Astrocyte of the spinal cord (primary cell): ENCODE measurements at regions not wholly inside any gene's neighbourhood (a gene's known extent, or its start where the extent isn't known, plus 50 kb on each side); places are given as distances from the start of the nearest gene placed in this dataset.

ENCODE experiments used
- DNase-seq: peaks from one replicate; pipeline ENCODE4 v3.0.0; 2011; ENCODE audit warnings: low read depth, low spot score
- H3K4me3 ChIP-seq: 2 replicates; pipeline ENCODE4 v1.5.1; 2011; ENCODE audit warnings: low read depth, mild to moderate bottlenecking, low read length, moderate library complexity
- CTCF ChIP-seq: IDR thresholded peaks from 2 replicates; pipeline ENCODE4 v1.5.1; 2012; ENCODE audit warnings: low read depth, mild to moderate bottlenecking, low read length, inconsistent platforms
- in situ Hi-C: cut with HindIII; loops from 2 replicates; pipeline ENCODE4 v1.10.0; 2017; ENCODE audit warnings: low sequenced_read_pairs

DNA sequence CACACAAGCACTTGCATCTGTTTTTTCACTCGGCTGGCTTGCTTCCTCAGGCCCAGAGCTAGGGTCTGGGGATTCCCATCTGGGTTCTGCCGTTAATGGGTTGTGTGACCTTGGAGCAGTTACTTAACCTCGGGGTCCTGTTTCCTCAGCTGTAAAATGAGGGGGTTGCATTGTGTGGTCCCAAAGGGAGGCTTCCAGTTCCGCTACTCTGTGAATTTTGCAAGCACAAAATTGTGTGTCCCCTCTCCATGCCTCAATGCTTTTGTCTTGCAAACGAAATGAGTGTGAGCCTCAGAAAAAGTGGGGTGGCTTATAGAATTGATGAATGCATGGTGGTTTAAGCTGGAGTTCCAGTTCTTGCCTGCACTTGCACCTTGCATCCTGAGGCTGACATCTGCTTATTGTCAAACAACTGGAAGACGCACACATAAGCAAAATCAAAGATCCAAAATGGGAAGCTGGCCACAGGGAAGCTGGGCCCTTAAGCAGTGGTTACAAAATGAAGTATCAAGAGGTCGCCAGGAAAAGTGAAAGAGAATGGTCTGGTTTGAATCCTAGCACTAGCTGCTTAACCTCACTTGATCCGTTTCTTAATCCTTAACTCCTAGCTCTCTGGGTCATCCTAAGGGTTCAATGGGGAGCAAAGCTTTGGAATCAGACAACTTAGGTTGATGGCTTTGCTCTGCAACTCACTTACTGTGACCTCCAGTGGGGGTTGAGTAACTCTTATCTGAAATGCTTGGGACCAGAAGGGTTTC, 490.6 kb downstream of the DHX35 start:
- in situ Hi-C loops, result no loop called here
- TF ChIP-seq CTCF, result no peak
- no peak overlapping the region for H3K4me3 ChIP-seq
- DNase-seq, result no peak

GRCh38 chr20:39451386-39451785, 489.2 kb downstream of the DHX35 start:
- TF ChIP-seq CTCF, result no peak
- in situ Hi-C loops, result no loop called here
- no peak for DNase-seq
- H3K4me3 ChIP-seq, result no peak overlapping the region

GRCh38 chr20:39446397-39446796, 484.3 kb downstream of the DHX35 start:
- no peak overlapping the region for H3K4me3 ChIP-seq
- in situ Hi-C loops, result no loop called here
- no peak for DNase-seq
- no peak for TF ChIP-seq CTCF

DNA sequence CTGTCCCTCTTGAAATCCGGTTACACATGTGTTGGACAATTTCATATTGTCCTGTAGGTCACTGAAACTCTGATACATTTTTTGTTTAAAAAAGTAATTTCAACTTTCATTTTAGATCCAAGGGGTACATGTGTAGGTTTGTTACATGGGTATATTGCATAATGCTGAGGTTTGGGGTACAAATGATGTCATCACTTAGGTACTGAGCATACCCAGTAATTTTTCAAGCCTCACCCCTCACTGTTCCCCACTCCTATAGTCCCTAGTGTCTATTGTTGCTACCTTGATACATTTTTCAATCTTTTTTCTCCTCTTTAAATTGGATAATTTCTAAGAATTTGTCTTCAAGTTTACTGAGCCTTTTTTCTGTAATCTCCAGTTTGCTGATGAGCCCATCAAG, 483.0 kb downstream of the DHX35 start:
- in situ Hi-C loops, result no loop called here
- TF ChIP-seq CTCF, result no peak
- DNase-seq, result no peak
- no peak overlapping the region for H3K4me3 ChIP-seq

DNA sequence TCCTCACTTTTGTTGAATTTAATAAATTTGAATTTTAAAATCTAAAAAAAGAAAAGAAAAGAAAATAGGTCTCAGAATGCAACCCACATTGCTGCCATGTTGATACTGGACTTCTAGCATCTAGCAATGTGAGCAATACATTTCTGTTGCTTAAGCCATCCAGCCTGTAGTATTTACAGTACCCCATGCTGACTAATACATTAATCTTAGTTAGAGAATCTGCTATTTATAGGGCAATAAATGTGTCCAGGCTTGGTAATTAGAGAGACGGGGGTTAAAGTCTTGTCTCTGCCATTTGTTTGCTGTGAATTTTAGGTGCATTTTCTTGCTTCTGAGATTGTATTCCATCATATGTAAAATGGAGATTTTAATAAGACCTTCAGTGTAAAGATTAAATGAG, 471.3 kb downstream of the DHX35 start:
- DNase-seq, result no peak
- in situ Hi-C loops, result no loop called here
- H3K4me3 ChIP-seq, result no peak overlapping the region
- no peak for TF ChIP-seq CTCF

- no peak for TF ChIP-seq CTCF
- in situ Hi-C loops, result no loop called here
- DNase-seq, result no peak
- no peak overlapping the region for H3K4me3 ChIP-seq
Observed at GRCh38 chr20:39431091-39431880, 469.1 kb downstream of the DHX35 start.
